B cell (primary cell): ENCODE measurements at regions not wholly inside any gene's neighbourhood (a gene's known extent, or its start where the extent isn't known, plus 50 kb on each side); places are given as distances from the start of the nearest gene placed in this dataset.

Experiments used
- ATAC-seq: fragments of 200-7000 bp; cut with Tn5 transposase; one replicate; pipeline ENCODE4 v1.10.0; 2021; ENCODE audit warnings: low read depth, mild to moderate bottlenecking, moderate number of reproducible peaks, moderate library complexity
- CTCF ChIA-PET: fragments of 350-600 bp; sonication (Branson Sonifier 250); formaldehyde crosslinking; loops from one replicate; lab custom pipeline; 2021; ENCODE audit warnings: antibody characterized with exemption, inconsistent platforms; lab: Charles Lee
- POLR2A ChIA-PET: fragments of 350-600 bp; sonication (Branson Sonifier 250); formaldehyde crosslinking; loops from one replicate; lab custom pipeline; 2021; ENCODE audit warnings: antibody characterized with exemption; lab: Charles Lee
- DNase-seq: peaks from one replicate; pipeline ENCODE4 v3.0.0; 2013
- H2AFZ ChIP-seq: 2 replicates; pipeline ENCODE4 v1.6.1; 2012; ENCODE audit warnings: mild to moderate bottlenecking, low read depth, low read length; ENCODE audit not compliant: insufficient read depth, poor library complexity, severe bottlenecking
- H3K27ac ChIP-seq, 2 donors: 1 replicate in 1 of 2; 2 replicates in 1 of 2; pipeline ENCODE4 v1.5.1; 2012 to 2013; ENCODE audit warnings: low read length in 2 of 2, mild to moderate bottlenecking in 2 of 2, moderate library complexity in 1 of 2
- H3K27me3 ChIP-seq, 4 experiments: fragments of 200-600 bp in 1 of 4; sonication (generic) in 1 of 4; replicated peaks in 1 of 4; 1 replicate in 2 of 4; 2 replicates in 2 of 4; pipeline versions ENCODE4 v1.6.1 to v1.7.0; 2013 to 2016; ENCODE audit warnings: low read length in 3 of 4, mild to moderate bottlenecking in 2 of 4, mixed read lengths in 1 of 4, moderate library complexity in 1 of 4; ENCODE audit not compliant: insufficient read depth in 4 of 4, control insufficient read depth in 3 of 4; ENCODE audit errors: control extremely low read depth in 1 of 4
- H3K36me3 ChIP-seq, 2 experiments: replicated peaks in 1 of 2; 1 replicate in 1 of 2; 2 replicates in 1 of 2; pipeline versions ENCODE4 v1.6.1 to v1.7.1; 2013; ENCODE audit warnings: low read length in 1 of 2; ENCODE audit not compliant: insufficient read depth in 2 of 2, control insufficient read depth in 1 of 2; ENCODE audit errors: control extremely low read depth in 1 of 2, extremely low read depth in 1 of 2
- H3K4me1 ChIP-seq, 2 donors: fragments of 200-600 bp in 1 of 2; sonication (generic) in 1 of 2; 1 replicate in 1 of 2; 2 replicates in 1 of 2; pipeline versions ENCODE4 v1.5.1 to v1.6.1; 2013 to 2017; ENCODE audit warnings: low read length in 2 of 2; ENCODE audit not compliant: control insufficient read depth in 2 of 2, insufficient read depth in 2 of 2
- H3K4me2 ChIP-seq: replicated peaks from 2 replicates; pipeline ENCODE3; 2012; ENCODE audit warnings: mild to moderate bottlenecking, low read depth, low read length; ENCODE audit not compliant: poor library complexity, severe bottlenecking
- H3K4me3 ChIP-seq, 5 experiments: fragments of 200-600 bp in 1 of 5; sonication (generic) in 1 of 5; 1 replicate in 3 of 5; 2 replicates in 2 of 5; pipeline versions ENCODE4 v1.5.1 to v1.7.0; 2011 to 2016; ENCODE audit warnings: low read length in 4 of 5, mild to moderate bottlenecking in 4 of 5, low read depth in 2 of 5, control low read depth in 1 of 5, moderate library complexity in 1 of 5; ENCODE audit not compliant: insufficient read depth in 1 of 5; ENCODE audit errors: control extremely low read depth in 1 of 5, extremely low read depth in 1 of 5
- H3K79me2 ChIP-seq: fragments of 200-600 bp; sonication (generic); one replicate; pipeline ENCODE4 v1.6.0; 2016; ENCODE audit warnings: low read length; ENCODE audit not compliant: control insufficient read depth, insufficient read depth
- H3K9ac ChIP-seq: fragments of 200-600 bp; sonication (generic); 2 replicates; pipeline ENCODE4 v1.6.1; 2017; ENCODE audit warnings: mild to moderate bottlenecking, low read length, moderate library complexity
- H3K9me3 ChIP-seq, 3 donors: one replicate each; pipeline versions ENCODE4 v1.6.1 to v1.7.1; 2013; ENCODE audit warnings: low read length in 2 of 3; ENCODE audit not compliant: control insufficient read depth in 2 of 3, insufficient read depth in 1 of 3; ENCODE audit errors: control extremely low read depth in 1 of 3
- H4K20me1 ChIP-seq: 2 replicates; pipeline ENCODE4 v1.6.0; 2012; ENCODE audit warnings: mild to moderate bottlenecking, low read length; ENCODE audit not compliant: insufficient read depth, control insufficient read depth, poor library complexity, severe bottlenecking
- H3K27ac Mint-ChIP-seq: one replicate; pipeline ENCODE4 v1.8.0; 2021; ENCODE audit warnings: mixed read lengths
- H3K27me3 Mint-ChIP-seq: one replicate; pipeline ENCODE4 v1.8.0; 2021; ENCODE audit warnings: mixed read lengths
- H3K4me1 Mint-ChIP-seq: one replicate; pipeline ENCODE4 v1.8.0; 2021; ENCODE audit warnings: mixed read lengths
- H3K4me3 Mint-ChIP-seq: one replicate; pipeline ENCODE4 v1.8.0; 2021; ENCODE audit warnings: mixed read lengths
- H3K9me3 Mint-ChIP-seq: one replicate; pipeline ENCODE4 v1.8.0; 2022; ENCODE audit warnings: mixed read lengths; ENCODE audit not compliant: insufficient read depth
- EZH2 ChIP-seq: IDR thresholded peaks from 2 replicates; pipeline ENCODE4 v1.6.1; 2012; ENCODE audit warnings: borderline replicate concordance, low read depth, mild to moderate bottlenecking, moderate library complexity, low read length; ENCODE audit not compliant: insufficient read depth, poor library complexity, severe bottlenecking
- WGBS: methylation state at CpG from one replicate; pipeline ENCODE4 v1.1.5; 2013; ENCODE audit warnings: missing lambda C conversion rate; ENCODE audit not compliant: insufficient coverage; 5-methylcytosine and 5-hydroxymethylcytosine counted together
- intact Hi-C: fragments of 100-400 bp; cut with micrococcal nuclease; formaldehyde crosslinking; loops from one replicate; pipeline ENCODE4 v1.10.0; 2022
- TF ChIP-seq, protein P1 (sequence below): fragments of 200-600 bp; IDR thresholded peaks from one replicate; pipeline ENCODE4 v1.8.0; 2022; ENCODE audit warnings: antibody characterized with exemption, mild to moderate bottlenecking

DNA sequence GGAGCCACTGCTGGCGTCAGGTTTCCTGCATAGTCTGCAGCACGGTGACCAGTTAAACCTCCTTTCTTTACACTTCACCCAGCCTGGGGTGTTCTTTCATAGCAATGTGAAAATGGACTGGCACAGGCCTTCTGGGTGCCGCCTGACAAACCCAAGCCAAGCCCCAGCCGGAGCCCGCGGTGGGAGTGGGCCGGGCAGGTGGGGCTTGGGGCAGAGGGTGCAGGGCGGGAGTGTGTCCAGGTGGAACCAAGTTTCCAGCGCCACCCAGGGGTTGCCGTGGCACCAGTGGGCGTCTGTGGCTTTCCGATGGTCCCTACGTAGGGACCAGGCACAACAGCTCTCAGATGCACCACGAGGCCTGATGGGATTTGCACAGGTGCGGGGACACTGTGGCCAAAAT is 75.8 kb downstream of the RTP5 start:
- Histone ChIP-seq H3K4me1 (peaks cover 3 to 4% of the 10 kb centered on the region in 2 donors), H4K20me1 (no peaks in the 10 kb centered on the region), H2AFZ (no peak overlapping the region), H3K27me3 (no peaks in the 10 kb centered on the region), H3K4me2 (no peak overlapping the region), H3K36me3 (peaks cover 0 to 2% of the 10 kb centered on the region in 2 experiments), H3K9ac (no peak overlapping the region), H3K9me3 (peaks cover 0 to 6% (median 0%) of the 10 kb centered on the region in 3 donors), H3K79me2 (peaks cover 23% of the 10 kb centered on the region), H3K4me3 (no peak overlapping the region), H3K27ac (no peak overlapping the region)
- ATAC-seq (no peak), DNase-seq (no peak)
- Mint-ChIP-seq H3K4me1 (peaks cover 20% of the 10 kb centered on the region), H3K27ac (no peak overlapping the region), H3K27me3 (no peaks in the 10 kb centered on the region), H3K4me3 (no peak overlapping the region), H3K9me3 (no peaks in the 10 kb centered on the region)
- ChIA-PET POLR2A (no interaction called here), CTCF (no interaction called here)
- no peak for TF ChIP-seq EZH2
- TF ChIP-seq, protein P1, sequence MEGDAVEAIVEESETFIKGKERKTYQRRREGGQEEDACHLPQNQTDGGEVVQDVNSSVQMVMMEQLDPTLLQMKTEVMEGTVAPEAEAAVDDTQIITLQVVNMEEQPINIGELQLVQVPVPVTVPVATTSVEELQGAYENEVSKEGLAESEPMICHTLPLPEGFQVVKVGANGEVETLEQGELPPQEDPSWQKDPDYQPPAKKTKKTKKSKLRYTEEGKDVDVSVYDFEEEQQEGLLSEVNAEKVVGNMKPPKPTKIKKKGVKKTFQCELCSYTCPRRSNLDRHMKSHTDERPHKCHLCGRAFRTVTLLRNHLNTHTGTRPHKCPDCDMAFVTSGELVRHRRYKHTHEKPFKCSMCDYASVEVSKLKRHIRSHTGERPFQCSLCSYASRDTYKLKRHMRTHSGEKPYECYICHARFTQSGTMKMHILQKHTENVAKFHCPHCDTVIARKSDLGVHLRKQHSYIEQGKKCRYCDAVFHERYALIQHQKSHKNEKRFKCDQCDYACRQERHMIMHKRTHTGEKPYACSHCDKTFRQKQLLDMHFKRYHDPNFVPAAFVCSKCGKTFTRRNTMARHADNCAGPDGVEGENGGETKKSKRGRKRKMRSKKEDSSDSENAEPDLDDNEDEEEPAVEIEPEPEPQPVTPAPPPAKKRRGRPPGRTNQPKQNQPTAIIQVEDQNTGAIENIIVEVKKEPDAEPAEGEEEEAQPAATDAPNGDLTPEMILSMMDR = no peak
- intact Hi-C loops = no loop called here
- WGBS = 94% methylated on average over 13 of the region's 15 CpGs

DNA sequence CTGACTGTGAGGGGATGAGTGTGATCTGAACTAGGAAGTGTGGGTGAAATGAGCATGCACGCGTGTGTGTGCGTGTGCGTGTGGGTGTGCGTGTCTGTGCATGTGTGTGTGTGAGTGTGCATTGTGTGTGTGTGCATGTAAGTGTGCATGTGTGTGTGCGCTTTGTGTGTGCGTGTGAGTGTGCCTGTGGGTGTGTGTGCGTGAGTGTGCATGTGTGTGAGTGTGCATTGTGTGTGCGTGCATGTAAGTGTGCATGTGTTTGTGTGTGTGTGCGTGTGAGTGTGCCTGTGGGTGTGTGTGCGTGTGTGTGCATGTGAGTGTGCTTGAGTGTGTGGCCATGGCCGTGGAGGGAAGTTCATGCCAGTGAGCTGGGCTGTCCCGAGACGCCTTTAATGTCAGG is 76.3 kb downstream of the RTP5 start:
- Histone ChIP-seq H2AFZ (no peak overlapping the region), H3K27me3 (no peaks in the 10 kb centered on the region), H3K9ac (no peak overlapping the region), H3K27ac (no peak overlapping the region), H3K4me2 (no peak overlapping the region), H3K79me2 (peaks cover 21% of the 10 kb centered on the region), H3K4me3 (no peak overlapping the region), H3K4me1 (peaks cover 3 to 9% of the 10 kb centered on the region in 2 donors), H3K9me3 (peaks cover 0 to 6% (median 0%) of the 10 kb centered on the region in 3 donors), H3K36me3 (peaks cover 0 to 2% of the 10 kb centered on the region in 2 experiments), H4K20me1 (no peaks in the 10 kb centered on the region)
- Mint-ChIP-seq H3K4me3 (no peak overlapping the region), H3K9me3 (no peaks in the 10 kb centered on the region), H3K27me3 (no peaks in the 10 kb centered on the region), H3K27ac (no peak overlapping the region), H3K4me1 (peaks cover 21% of the 10 kb centered on the region)
- no peak for DNase-seq
- no peak for TF ChIP-seq EZH2
- TF ChIP-seq, protein P1 = no peak
- intact Hi-C loops = no loop called here
- 91% methylated on average over 12 of the region's 14 CpGs for WGBS
- no peak for ATAC-seq
- POLR2A ChIA-PET = no interaction called here
- CTCF ChIA-PET = no interaction called here
